ENCODE measurements at regions not wholly inside any gene's neighbourhood (a gene's known extent, or its start where the extent isn't known, plus 50 kb on each side); places are given as distances from the start of the nearest gene placed in this dataset.

- no peak for DNase-seq
- POLR2A ChIA-PET (ENCODE audit: unreplicated experiment) = no interaction called here
- BruUV-seq (replicated peaks) = no TSS peak
These were observed 697.8 kb downstream of the LRRIQ3 start for GRCh38 chr1:73500154-73500553.

GRCh38 chr1:73499671-73500070 is 698.3 kb downstream of the LRRIQ3 start:
- DNase-seq = no peak
- Histone ChIP-seq H2AFZ (no peak overlapping the region), H3K27ac (no peak overlapping the region), H3K9me2 (ENCODE audit: insufficient read depth) (no peaks in the 10 kb centered on the region), H3K4me1 (replicated peaks; ENCODE audit: insufficient read depth) (no peaks in the 10 kb centered on the region), H3K9me3 (ENCODE audit: insufficient read depth, low read depth) (no peaks in the 10 kb centered on the region), H3F3A (ENCODE audit: insufficient read depth, low read depth) (no peaks in the 10 kb centered on the region), H3K79me2 (ENCODE audit: low read depth) (no peaks in the 10 kb centered on the region), H3K4me3 (no peak overlapping the region), H4K20me1 (ENCODE audit: insufficient read depth) (no peaks in the 10 kb centered on the region), H3K4me2 (no peak overlapping the region), H3K27me3 (ENCODE audit: insufficient read depth, low read depth) (no peaks in the 10 kb centered on the region), H3K36me3 (ENCODE audit: low read depth) (no peaks in the 10 kb centered on the region)
- ChIA-PET POLR2A (ENCODE audit: unreplicated experiment) (no interaction called here), CTCF (no interaction called here)
- TF ChIP-seq CTCF (conservative IDR thresholded peaks at IDR 0.05) (no peak), EZH2 (IDR thresholded peaks at IDR 0.05; ENCODE audit: low read depth) (no peak)
- BruUV-seq (replicated peaks) = no TSS peak
- intact Hi-C loops (cut with micrococcal nuclease; ENCODE audit: unreplicated experiment) = no loop called here

More at GRCh38 chr1:73500154-73500553, 697.8 kb downstream of the LRRIQ3 start:
- Histone ChIP-seq H2AFZ (no peak overlapping the region), H3F3A (ENCODE audit: insufficient read depth, low read depth) (no peaks in the 10 kb centered on the region), H3K27me3 (ENCODE audit: insufficient read depth, low read depth) (no peaks in the 10 kb centered on the region), H4K20me1 (ENCODE audit: insufficient read depth) (no peaks in the 10 kb centered on the region), H3K4me2 (no peak overlapping the region), H3K9me2 (ENCODE audit: insufficient read depth) (no peaks in the 10 kb centered on the region), H3K4me1 (replicated peaks; ENCODE audit: insufficient read depth) (no peaks in the 10 kb centered on the region), H3K36me3 (ENCODE audit: low read depth) (no peaks in the 10 kb centered on the region), H3K79me2 (ENCODE audit: low read depth) (no peaks in the 10 kb centered on the region), H3K9me3 (ENCODE audit: insufficient read depth, low read depth) (no peaks in the 10 kb centered on the region), H3K27ac (no peak overlapping the region), H3K4me3 (no peak overlapping the region)
- CTCF ChIA-PET = no interaction called here
- intact Hi-C loops (cut with micrococcal nuclease; ENCODE audit: unreplicated experiment) = no loop called here
- TF ChIP-seq EZH2 (IDR thresholded peaks at IDR 0.05; ENCODE audit: low read depth) (no peak), CTCF (conservative IDR thresholded peaks at IDR 0.05) (no peak)

GRCh38 chr1:73491621-73492020 is 706.4 kb downstream of the LRRIQ3 start:
- H2AFZ ChIP-seq = no peak overlapping the region
- no peaks in the 10 kb centered on the region for H3K9me3 ChIP-seq (ENCODE audit: insufficient read depth, low read depth)
- H3K79me2 ChIP-seq (ENCODE audit: low read depth) = no peaks in the 10 kb centered on the region
- DNase-seq = peak in 1 of 2 experiments; percentile 58
- no peak overlapping the region for H3K4me3 ChIP-seq
- intact Hi-C loops (cut with micrococcal nuclease; ENCODE audit: unreplicated experiment) = no loop called here
- H3K36me3 ChIP-seq (ENCODE audit: low read depth) = no peaks in the 10 kb centered on the region
- CTCF ChIA-PET = no interaction called here
- H3K4me2 ChIP-seq = no peak overlapping the region
- TF ChIP-seq EZH2 (IDR thresholded peaks at IDR 0.05; ENCODE audit: low read depth) (no peak), CTCF (conservative IDR thresholded peaks at IDR 0.05) (no peak)
- H3K27ac ChIP-seq = no peak overlapping the region
- BruUV-seq (replicated peaks) = no TSS peak
- no peaks in the 10 kb centered on the region for H3K9me2 ChIP-seq (ENCODE audit: insufficient read depth)
- no peaks in the 10 kb centered on the region for H4K20me1 ChIP-seq (ENCODE audit: insufficient read depth)
- no peaks in the 10 kb centered on the region for H3K27me3 ChIP-seq (ENCODE audit: insufficient read depth, low read depth)
- no peaks in the 10 kb centered on the region for H3K4me1 ChIP-seq (replicated peaks; ENCODE audit: insufficient read depth)
- POLR2A ChIA-PET (ENCODE audit: unreplicated experiment) = interaction anchor here (0.5 kb wide), 1 partner anchor 762 kb away, joined by 7 read pairs; no protein-coding TSS in a partner anchor
- no peaks in the 10 kb centered on the region for H3F3A ChIP-seq (ENCODE audit: insufficient read depth, low read depth)

Measured in PC-9 (cell line).